ENCODE measurements at regions not wholly inside any gene's neighbourhood (a gene's known extent, or its start where the extent isn't known, plus 50 kb on each side); places are given as distances from the start of the nearest gene placed in this dataset.

DNA sequence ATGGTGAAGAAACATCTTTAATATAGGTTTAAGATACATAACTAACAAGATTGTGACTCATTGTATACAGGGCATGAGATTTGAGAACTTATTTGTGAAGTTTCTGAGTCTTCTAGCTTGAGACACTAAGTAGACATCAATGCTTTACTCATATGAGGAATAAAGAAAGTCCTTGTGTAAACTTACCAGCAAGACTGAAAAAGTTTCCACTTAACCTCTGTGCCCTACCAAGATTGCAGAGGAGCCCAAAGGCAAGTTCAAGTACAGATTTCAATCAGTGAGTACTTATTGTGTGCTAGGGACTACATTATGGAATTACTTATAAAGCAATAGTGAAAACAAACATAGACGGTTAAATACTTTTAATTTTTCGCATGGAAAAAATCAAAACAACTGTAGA lies 1041.2 kb upstream of the CELF4 start:
- TF ChIP-seq, protein P1, sequence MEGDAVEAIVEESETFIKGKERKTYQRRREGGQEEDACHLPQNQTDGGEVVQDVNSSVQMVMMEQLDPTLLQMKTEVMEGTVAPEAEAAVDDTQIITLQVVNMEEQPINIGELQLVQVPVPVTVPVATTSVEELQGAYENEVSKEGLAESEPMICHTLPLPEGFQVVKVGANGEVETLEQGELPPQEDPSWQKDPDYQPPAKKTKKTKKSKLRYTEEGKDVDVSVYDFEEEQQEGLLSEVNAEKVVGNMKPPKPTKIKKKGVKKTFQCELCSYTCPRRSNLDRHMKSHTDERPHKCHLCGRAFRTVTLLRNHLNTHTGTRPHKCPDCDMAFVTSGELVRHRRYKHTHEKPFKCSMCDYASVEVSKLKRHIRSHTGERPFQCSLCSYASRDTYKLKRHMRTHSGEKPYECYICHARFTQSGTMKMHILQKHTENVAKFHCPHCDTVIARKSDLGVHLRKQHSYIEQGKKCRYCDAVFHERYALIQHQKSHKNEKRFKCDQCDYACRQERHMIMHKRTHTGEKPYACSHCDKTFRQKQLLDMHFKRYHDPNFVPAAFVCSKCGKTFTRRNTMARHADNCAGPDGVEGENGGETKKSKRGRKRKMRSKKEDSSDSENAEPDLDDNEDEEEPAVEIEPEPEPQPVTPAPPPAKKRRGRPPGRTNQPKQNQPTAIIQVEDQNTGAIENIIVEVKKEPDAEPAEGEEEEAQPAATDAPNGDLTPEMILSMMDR (IDR thresholded peaks at IDR 0.05), result no peak
- TF ChIP-seq POLR2AphosphoS5 (IDR thresholded peaks at IDR 0.05) (no peak), EP300 (IDR thresholded peaks at IDR 0.05) (no peak), POLR2A (IDR thresholded peaks at IDR 0.05) (no peak)
